ENCODE measurements at regions not wholly inside any gene's neighbourhood (a gene's known extent, or its start where the extent isn't known, plus 50 kb on each side); places are given as distances from the start of the nearest gene placed in this dataset.

- no peak for DNase-seq
These were observed 769.8 kb upstream of the NDST4 start for GRCh38 chr4:115883231-115883630.

- DNase-seq: no peak
These were observed 759.6 kb upstream of the NDST4 start for GRCh38 chr4:115873048-115873447.

GRCh38 chr4:115871596-115871995 is 758.2 kb upstream of the NDST4 start:
- no peak for DNase-seq

- DNase-seq: no peak
These were observed 753.0 kb upstream of the NDST4 start for GRCh38 chr4:115866364-115866896.

GRCh38 chr4:115865736-115866135 is 752.3 kb upstream of the NDST4 start:
- DNase-seq: no peak

DNA sequence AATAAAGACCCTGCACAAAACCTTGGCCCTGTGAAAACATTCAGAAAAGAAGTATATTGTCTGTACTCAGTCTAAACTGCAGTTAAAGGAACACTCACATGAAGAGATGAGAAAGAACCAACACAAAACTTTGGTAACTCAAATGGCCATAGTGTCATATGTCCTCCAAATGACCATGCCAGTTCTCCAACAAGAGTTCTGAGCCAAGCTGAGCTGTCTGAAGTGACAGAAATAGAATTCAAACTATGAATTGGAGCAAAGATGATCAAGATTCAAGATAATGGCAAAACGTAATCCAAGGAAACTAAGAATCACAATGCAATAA is 739.3 kb upstream of the NDST4 start:
- DNase-seq: no peak

DNA sequence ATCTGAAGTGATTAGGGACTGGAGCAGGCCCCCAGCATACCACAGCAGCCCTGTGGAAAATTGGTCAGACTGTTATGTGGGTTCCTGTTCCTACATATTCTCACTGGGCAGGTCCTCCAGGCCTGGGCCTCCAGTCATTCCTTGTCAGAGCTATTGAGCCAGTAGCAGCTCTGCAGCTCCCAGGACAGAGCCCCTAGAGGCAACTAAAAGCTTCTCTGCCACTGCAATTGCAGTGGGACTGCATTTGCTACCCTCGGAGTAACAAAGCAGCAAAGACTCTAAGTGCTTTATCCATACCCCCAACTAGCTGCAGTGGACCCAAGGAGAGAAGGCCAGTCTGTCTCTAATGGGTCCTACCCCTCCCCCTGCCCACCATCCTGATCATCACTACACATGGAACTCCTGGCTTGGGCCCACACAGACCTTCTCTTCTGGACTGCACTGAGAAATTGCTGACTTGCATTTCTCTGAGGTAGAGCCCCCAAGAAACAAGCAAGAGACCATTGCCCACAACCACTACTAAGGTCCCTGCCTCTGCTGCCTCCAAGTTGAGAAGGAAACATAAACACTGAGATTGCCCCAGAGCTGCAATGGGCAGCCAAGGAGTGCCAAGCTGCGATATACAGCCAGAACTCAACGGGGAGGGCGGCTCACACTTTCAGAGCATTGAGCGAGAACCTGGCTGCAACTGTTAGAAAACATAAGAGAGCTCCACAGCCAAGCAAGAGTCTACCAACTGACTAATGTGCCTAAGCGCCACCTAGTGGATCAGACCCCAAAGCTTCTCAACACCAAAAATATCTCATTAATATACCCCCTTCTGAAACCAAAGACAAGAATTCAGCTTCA is 738.7 kb upstream of the NDST4 start:
- no peak for DNase-seq

DNA sequence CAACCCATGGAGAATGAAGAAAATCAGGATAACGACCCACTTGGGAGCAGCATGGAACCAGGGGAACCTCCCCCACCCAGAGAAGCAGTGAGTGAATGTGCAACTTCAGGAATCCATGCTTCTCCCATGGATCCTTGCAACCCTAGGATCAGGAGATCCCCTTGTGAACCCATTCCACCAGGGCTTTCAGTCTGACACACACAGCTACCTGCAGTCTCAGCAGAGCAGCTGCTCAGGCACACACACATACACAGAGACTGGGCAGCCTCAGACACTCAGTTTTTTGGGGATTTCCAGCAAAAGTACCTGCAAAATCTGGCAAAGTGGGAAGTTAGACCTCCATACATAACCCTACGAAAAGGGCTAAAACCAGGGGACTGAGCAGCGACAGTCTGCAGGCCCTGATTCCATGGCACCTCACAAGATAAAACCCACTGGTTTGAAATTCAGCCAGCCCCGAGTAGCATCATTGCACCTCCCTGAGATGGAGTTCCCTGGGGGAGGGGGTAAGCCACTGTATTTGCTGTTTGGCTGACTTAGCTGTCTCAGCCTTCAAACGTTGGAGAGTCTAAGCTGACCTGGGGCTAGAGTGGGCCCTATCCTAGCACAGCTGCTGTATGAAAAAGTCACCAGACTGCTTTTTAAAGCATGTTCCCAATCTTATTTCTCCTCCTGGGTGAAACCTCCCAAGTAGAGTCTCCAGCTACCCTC is 737.5 kb upstream of the NDST4 start:
- DNase-seq: no peak

DNA sequence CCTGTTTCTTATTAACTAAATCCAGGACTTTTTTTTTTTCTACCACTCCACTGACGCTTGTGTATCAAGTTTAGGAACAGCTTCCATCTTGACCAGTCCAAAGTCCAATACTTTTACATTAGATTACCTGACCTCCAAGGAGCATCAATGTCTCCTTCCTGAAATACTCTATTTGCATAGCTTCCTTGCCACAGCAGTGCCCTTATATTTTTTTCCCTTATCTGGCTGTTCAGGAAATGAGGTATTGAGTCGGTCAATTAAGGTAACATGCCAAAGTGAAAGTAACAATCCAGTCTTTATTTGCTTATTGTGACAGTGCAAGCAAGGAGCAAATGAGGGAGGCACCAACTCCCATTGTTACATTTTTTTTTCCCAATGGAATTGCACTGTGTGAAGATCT is 730.8 kb upstream of the NDST4 start:
- DNase-seq: no peak

- no peak for DNase-seq
These were observed 728.5 kb upstream of the NDST4 start for GRCh38 chr4:115841871-115842270.

- DNase-seq: no peak
These were observed 721.0 kb upstream of the NDST4 start for GRCh38 chr4:115834441-115834840.

DNA sequence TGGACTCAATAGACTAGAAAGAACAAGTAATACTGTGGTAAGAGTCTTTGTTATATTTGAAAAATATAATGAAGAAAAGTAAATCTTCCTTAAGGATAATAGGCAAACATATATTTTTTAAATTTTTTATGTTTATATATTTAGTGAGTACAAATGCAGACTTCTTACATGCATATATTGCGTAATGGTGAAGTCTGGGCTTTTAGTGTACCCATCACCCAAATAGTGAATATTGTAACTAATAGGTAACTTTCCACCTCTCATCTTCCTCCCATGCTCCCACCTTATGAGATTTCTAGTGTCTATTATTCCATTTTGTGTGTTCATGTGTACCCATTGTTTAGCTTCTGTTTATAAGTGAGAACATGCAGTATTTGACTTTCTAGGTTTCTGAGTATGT is 711.2 kb upstream of the NDST4 start:
- no peak for DNase-seq

DNA sequence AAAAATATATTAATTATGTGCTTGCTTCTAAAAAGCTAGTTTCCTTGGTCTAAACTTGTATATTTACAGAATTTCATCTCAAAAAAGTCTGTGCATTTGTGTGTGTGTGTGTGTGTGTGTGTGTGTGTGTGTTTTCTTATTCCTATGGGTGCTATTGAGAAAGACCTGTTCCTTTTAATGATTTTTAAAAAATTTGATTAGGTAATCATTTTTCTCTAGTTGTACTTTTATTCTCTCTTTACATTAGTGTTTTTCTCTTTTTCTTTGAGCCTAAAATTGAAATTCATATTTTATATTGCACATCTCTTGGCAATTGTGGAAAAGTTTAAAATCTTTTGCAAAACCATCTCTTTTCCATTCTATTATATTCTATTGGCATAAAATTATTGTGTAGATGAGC is 690.4 kb upstream of the NDST4 start:
- no peak for DNase-seq

DNA sequence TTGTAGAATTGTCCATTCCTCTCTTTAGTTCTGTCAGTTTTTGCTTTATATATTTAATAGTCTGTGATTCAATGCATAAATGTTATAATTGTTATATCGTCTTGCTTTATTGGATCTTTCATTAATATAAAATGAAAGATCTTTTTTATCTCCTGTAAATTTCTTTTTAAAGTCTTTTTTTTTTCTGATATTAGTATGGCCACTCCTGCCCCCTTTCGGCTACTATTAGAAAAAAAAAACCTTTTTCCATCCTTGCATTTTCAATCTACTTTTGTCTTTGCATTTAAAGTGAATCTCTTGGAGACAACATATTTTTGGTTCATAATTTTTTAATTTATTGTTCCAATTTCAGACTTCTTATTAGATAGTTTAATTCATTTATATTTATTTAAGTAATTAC is 677.4 kb upstream of the NDST4 start:
- no peak for DNase-seq

DNA sequence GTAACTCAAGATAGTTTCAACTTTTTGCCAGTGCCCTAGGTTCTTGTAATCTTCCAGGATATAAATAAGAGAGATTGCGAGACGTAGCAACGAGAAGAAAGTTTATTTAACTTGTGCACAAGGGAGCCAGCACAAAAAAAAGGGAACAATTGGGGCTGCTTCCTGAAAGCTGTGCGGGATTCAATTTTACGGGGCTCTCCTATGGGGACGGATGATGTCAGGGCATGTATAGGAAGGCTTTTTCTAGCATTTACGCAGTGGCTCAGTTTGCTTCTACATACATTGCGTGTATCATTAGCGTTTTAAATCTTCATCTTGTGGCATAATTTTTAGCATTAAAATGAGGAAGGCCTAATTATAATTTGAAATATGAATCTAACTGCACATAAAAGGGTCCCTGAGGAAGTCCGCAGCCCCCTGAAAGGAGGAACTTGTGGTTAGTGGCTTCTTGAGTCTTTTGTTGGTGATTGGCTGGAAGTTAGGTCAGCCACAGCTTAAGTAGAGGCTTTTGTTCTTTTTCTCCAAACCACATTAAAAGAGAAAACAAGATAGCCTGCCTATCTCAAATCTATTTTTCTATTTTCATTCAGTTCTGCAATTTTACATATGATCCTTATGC is 668.2 kb upstream of the NDST4 start:
- no peak for DNase-seq

DNA sequence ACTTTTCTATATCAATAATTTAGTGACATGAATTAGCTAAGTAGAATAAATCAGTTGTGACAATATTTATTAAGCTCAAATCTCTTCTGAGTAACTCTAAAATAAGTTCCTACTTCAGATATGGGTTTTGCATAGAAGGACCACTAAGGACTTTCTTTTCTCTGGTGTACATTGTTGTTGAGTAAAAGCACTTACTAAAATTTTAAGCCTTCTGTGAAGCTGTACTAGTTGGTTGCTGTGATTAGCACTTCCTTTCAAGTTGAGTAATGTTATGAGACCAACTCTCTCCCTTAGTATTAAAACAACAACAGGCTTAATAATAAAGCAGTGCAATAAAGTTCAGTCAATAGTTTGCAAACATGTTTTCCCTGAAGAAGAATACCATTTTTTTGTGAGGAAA is 667.4 kb upstream of the NDST4 start:
- DNase-seq: no peak

- no peak for DNase-seq
These were observed 666.8 kb upstream of the NDST4 start for GRCh38 chr4:115780268-115780667.

DNA sequence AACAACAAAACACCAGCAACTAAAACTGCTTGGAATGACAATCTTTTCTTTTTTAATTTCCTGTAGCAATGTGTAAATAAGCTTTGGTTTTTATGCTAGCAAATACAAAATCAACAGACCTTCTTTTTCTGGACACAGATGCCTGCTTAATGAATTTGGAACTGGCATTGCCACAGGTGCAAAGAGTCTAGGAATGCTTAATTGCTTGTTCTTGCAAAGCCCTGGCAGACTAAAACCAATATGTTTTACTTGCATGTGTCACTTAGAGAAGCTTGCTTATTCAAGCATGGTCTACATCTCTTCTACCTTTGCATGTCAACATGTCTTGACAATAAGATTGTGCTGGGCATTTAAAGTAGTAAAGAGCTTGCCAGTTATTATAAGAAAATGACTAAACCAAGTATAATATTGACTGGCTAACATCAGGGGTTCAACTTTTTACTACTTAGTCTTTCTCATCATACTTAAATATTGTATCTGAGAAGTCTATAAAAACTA is 656.7 kb upstream of the NDST4 start:
- DNase-seq: no peak

GRCh38 chr4:115769396-115769795 is 656.0 kb upstream of the NDST4 start:
- no peak for DNase-seq

DNA sequence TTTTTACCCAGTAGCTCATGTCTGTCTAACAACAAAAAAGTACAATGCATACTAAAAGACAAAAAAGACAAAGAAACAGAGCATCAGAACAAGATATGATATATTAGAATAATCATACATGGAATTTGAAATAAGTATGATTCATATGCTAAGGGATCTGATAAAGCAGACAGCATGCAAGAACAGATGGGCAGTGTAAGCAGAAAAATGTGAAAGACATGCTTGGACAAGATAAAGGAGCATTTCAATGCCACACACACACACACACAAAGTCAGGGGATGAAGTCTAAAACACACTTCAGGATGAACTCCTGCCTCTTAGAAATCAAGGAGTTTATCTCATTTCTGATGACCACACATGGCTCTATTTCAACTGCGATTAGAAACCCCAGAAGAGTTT is 649.6 kb upstream of the NDST4 start:
- no peak for DNase-seq

DNA sequence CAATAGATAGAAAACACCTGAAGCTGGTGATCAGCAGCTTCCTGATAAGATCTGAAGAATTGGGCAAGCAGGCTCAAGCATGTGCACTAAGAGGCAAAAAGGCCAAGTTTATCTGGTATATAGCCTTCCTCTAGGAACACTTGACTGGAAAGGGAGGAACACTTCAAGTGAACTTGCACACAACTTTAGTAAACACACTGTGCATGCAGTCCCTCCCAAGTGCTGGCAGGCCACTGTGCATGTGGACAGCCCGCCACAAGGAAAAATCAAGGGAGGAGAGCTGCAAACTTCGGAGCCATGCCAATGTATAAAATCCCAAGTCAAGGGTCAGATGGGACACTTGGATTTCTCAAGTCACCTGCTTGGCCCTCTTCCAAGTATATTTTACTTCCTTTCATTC is 645.8 kb upstream of the NDST4 start:
- no peak for DNase-seq

DNA sequence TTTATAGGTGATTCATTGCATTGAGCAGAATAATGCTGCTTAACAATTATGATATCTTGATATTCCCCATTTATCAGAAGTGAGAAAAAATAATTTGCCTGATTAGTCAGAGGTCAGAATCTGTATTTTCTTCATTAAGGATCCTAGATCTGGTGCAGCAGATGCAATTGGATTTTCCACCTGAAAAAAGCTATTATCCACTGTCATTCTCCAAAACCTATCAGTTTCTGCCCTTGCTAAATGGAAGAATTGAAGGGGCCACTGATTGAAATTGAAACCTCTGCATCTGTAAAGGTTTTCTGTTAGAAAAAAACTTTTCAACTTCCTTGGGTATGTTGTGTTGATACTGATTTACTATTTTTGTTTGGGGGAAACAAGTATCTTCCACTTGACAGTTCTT is 636.0 kb upstream of the NDST4 start:
- no peak for DNase-seq

- no peak for DNase-seq
These were observed 627.4 kb upstream of the NDST4 start for GRCh38 chr4:115740806-115741205.

- no peak for DNase-seq
These were observed 616.4 kb upstream of the NDST4 start for GRCh38 chr4:115729739-115730266.
